HL-60 (cell line): ENCODE measurements at regions not wholly inside any gene's neighbourhood (a gene's known extent, or its start where the extent isn't known, plus 50 kb on each side); places are given as distances from the start of the nearest gene placed in this dataset.

ENCODE experiments used
- CTCF ChIP-seq: IDR thresholded peaks from one replicate; pipeline ENCODE4 v1.5.1; 2011; ENCODE audit warnings: low read length, control low read depth, inconsistent platforms; ENCODE audit not compliant: insufficient read depth
- GABPA ChIP-seq: IDR thresholded peaks from 2 replicates; pipeline ENCODE4 v1.6.1; 2012; ENCODE audit warnings: low read depth
- POLR2AphosphoS5 ChIP-seq: IDR thresholded peaks from 2 replicates; pipeline ENCODE4 v1.6.1; 2012; ENCODE audit warnings: low read depth

- no peak for TF ChIP-seq POLR2AphosphoS5
- no peak for TF ChIP-seq CTCF
- no peak for TF ChIP-seq GABPA
These were observed 454.0 kb upstream of the GRAMD2B start for GRCh38 chr5:125969011-125969813.
